ENCODE measurements at regions not wholly inside any gene's neighbourhood (a gene's known extent, or its start where the extent isn't known, plus 50 kb on each side); places are given as distances from the start of the nearest gene placed in this dataset.

DNA sequence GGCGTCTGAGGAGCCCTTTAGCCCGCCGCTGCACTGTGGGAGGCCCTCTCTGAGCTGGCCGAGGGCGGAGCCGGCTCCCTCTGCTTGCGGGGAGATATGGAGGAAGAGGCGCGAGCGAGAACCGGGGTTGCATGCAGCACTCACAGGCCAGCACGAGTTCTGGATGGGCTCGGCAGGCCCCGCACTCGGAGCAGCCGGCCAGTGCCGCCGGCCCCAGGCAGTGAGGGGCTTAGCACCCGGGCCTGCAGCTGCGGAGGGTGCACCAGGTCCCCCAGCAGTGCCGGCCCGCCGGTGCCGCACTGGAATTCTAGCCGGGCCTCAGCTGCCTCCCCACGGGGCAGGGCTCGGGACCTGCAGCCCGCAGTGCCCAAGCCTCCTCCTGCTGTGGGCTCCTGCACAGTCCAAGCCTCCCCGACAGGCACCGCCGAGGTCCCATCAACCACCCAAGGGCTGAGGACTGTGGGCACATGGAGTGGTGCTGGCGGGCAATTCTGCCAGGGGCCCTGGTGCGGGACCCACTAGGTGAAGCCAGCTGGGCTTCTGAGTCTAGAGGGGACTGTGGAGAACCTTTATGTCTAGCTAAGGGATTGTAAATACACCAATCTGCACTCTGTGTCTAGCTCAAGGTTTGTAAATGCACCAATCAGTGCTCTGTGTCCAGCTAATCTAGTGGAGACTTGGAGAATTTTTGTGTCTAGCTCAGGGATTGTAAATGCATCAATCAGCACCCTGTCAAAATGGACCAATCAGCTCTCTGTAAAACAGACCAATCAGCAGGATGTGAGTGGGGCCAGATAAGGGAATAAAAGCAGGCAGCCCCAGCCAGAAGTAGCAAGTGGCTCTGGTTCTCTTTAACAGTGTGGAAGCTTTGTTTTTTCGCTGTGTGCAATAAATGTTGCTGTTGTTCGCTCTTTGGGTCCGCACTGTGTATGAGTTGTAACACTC lies 329.7 kb upstream of the JARID2 start:
- Mint-ChIP-seq H3K27me3 (ENCODE audit: low read depth) (no peaks in the 10 kb centered on the region), H3K4me3 (no peak overlapping the region), H3K9me3 (no peaks in the 10 kb centered on the region), H3K27ac (no peak overlapping the region), H3K4me1 (peaks cover 20% of the 10 kb centered on the region), H3K36me3 (no peaks in the 10 kb centered on the region)
- TF ChIP-seq, protein P1, sequence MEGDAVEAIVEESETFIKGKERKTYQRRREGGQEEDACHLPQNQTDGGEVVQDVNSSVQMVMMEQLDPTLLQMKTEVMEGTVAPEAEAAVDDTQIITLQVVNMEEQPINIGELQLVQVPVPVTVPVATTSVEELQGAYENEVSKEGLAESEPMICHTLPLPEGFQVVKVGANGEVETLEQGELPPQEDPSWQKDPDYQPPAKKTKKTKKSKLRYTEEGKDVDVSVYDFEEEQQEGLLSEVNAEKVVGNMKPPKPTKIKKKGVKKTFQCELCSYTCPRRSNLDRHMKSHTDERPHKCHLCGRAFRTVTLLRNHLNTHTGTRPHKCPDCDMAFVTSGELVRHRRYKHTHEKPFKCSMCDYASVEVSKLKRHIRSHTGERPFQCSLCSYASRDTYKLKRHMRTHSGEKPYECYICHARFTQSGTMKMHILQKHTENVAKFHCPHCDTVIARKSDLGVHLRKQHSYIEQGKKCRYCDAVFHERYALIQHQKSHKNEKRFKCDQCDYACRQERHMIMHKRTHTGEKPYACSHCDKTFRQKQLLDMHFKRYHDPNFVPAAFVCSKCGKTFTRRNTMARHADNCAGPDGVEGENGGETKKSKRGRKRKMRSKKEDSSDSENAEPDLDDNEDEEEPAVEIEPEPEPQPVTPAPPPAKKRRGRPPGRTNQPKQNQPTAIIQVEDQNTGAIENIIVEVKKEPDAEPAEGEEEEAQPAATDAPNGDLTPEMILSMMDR (IDR thresholded peaks at IDR 0.05; ENCODE audit: unreplicated experiment): no peak
- no peak for DNase-seq (ENCODE audit: low spot score in 2 of 2, unreplicated experiment in 2 of 2)

DNA sequence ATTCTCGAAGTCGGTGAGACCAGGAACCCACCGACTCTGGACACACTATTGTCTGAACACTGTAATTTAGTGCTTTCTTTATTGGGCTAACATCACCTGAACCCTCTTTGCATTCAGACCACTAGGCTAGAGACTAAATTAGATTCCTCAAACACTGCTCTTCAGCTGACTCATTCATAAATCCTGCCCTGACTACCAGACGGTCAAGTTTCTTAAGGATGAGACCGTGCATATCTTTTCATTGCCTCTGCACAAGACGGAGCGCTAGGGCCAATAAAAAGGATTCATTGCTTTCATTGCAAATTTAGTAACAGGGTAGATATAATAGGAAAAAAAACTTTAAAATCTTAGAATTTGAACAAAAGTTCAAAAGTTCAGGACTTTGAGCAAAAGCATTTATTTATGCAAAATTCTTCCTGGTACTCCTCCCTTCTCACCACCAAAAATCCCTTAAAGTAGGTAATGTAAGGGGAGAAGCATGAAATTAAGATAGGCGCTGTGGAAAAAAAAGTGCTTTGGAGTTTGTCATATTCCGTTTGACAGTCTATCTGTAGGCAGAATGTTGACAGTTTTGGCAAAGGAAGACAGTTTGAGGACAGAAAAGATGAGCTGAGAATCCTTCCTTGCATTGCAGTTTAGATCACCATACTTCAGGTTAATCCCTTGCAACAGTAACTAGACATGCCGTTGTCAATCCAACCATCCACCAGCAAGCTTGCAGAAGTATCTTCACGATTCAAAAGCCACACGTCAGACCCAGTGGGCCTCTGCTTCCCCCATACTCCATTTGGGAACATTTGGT lies 328.6 kb upstream of the JARID2 start:
- no peak for DNase-seq (ENCODE audit: low spot score in 2 of 2, unreplicated experiment in 2 of 2)
- peaks cover 29% of the 10 kb centered on the region for H3K4me1 Mint-ChIP-seq
- H3K9me3 Mint-ChIP-seq: no peaks in the 10 kb centered on the region
- no peaks in the 10 kb centered on the region for H3K36me3 Mint-ChIP-seq
- no peak overlapping the region for H3K4me3 Mint-ChIP-seq
- no peaks in the 10 kb centered on the region for H3K27me3 Mint-ChIP-seq (ENCODE audit: low read depth)
- no peak overlapping the region for H3K27ac Mint-ChIP-seq
- TF ChIP-seq, protein P1 (IDR thresholded peaks at IDR 0.05; ENCODE audit: unreplicated experiment): no peak

DNA sequence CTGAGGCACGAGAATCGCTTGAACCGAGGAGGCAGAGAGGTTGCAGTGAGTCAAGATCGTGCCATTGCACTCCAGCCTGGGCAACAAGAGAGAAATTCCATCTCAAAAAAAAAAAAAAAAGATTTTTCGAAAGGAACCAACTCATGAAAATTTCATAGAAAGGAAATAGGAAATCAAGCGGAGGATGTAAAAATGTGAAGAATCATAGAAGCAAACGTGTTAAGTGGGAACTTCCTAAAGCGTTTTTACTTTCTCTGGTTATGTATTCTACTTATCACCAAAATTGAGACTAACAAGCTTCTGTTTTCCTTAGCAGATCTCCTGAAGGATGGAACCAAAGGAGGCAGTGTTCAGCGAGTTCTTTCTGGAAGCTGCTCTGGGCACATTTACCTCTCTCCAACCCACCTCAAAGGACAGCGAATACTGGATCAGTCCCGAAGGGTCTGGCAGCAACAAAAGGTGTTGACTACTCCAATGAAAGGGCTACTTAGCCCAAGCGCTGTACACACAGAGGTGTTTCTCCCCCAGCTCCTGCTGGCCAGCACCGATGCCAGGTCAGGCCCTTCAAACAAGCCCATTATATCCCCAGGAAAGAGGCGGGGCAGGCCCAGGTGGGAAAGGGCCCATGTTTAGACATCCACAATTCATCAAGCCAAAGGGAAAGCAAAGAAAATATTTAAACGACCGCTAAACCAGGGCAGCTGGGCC lies 327.5 kb upstream of the JARID2 start:
- no peak overlapping the region for H3K27ac Mint-ChIP-seq
- no peak overlapping the region for H3K4me3 Mint-ChIP-seq
- H3K4me1 Mint-ChIP-seq: peaks cover 36% of the 10 kb centered on the region
- TF ChIP-seq, protein P1 (IDR thresholded peaks at IDR 0.05; ENCODE audit: unreplicated experiment): no peak
- no peak for DNase-seq (ENCODE audit: low spot score in 2 of 2, unreplicated experiment in 2 of 2)
- H3K27me3 Mint-ChIP-seq (ENCODE audit: low read depth): peaks cover 7% of the 10 kb centered on the region
- H3K36me3 Mint-ChIP-seq: no peaks in the 10 kb centered on the region
- H3K9me3 Mint-ChIP-seq: no peaks in the 10 kb centered on the region

DNA sequence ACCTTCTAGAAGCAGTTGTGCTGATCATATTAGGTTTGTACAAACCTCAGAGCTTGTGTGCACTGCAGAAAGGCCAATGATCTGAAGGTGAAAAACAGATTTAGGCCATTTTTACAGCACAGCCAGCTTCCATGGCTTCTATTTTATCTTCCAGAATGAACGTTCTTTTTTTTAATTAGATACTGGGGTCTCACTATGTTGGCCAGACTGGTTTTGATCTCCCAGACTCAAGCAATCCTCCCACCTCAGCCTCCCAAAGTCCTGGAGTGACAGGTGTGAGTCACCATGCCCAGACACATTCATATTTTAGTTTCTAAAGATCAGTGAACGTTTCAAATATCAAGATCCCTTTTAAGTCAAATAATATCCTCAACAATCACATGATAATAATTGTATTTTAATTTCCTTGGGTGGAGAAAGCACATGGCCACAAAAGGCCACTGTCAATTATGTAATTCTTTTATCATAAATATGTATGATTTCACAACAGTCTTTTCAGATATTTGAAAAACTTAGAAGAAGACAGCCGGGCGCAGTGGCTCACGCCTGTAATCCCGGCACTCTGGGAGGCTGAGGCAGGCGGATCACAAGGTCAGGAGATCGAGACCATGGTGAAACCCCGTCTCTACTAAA lies 326.7 kb upstream of the JARID2 start:
- Mint-ChIP-seq H3K27ac (no peak overlapping the region), H3K36me3 (no peaks in the 10 kb centered on the region), H3K27me3 (ENCODE audit: low read depth) (peaks cover 12% of the 10 kb centered on the region), H3K9me3 (no peaks in the 10 kb centered on the region), H3K4me3 (no peak overlapping the region), H3K4me1 (peaks cover 36% of the 10 kb centered on the region)
- no peak for DNase-seq (ENCODE audit: low spot score in 2 of 2, unreplicated experiment in 2 of 2)
- TF ChIP-seq, protein P1 (IDR thresholded peaks at IDR 0.05; ENCODE audit: unreplicated experiment): no peak

DNA sequence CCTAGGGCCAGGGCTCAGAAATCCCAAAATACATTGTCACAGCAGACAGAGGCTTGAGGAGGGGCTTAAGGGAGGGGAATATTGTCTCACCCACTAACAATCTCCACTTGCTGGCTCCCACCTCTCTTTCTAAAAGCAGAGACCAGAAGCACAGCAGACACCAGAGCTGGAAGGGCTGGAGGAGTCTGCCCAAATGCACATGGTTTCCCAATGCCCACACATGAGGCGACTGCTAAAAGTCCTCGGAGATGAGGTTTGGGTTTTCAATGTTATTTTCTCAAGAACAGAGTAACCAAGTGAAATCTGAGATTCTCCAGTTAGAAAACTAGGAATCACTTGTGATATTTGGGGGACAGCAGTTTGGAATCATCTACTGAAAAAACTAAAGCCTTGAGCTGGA lies 325.6 kb upstream of the JARID2 start:
- Mint-ChIP-seq H3K36me3 (no peaks in the 10 kb centered on the region), H3K4me3 (no peak overlapping the region), H3K27ac (no peak overlapping the region), H3K9me3 (no peaks in the 10 kb centered on the region), H3K27me3 (ENCODE audit: low read depth) (peaks cover 17% of the 10 kb centered on the region), H3K4me1 (peaks cover 46% of the 10 kb centered on the region)
- TF ChIP-seq, protein P1 (IDR thresholded peaks at IDR 0.05; ENCODE audit: unreplicated experiment): no peak
- no peak for DNase-seq (ENCODE audit: low spot score in 2 of 2, unreplicated experiment in 2 of 2)
